Endothelial cell of umbilical vein (primary cell): ENCODE measurements at regions not wholly inside any gene's neighbourhood (a gene's known extent, or its start where the extent isn't known, plus 50 kb on each side); places are given as distances from the start of the nearest gene placed in this dataset.

Source experiments
- BruUV-seq: library from RNA; stranded (reverse); fragments of 400-500 nt; replicated peaks from 2 replicates; lab custom pipeline; 2021; lab: Mats Ljungman, UMichigan
- CTCF ChIA-PET: fragments of 300-600, 350-600 bp; sonication (Branson Sonifier 250); formaldehyde crosslinking; loops from one replicate; lab custom pipeline; 2021; ENCODE audit warnings: antibody characterized with exemption, inconsistent platforms; lab: Charles Lee
- POLR2A ChIA-PET: fragments of 300-600, 350-600 bp; sonication (Branson Sonifier 250); formaldehyde crosslinking; loops from one replicate; lab custom pipeline; 2021; ENCODE audit warnings: antibody characterized with exemption, inconsistent platforms; lab: Charles Lee
- DNase-seq: peaks from one replicate; pipeline ENCODE4 v3.0.0-alpha.2; 2011; ENCODE audit warnings: low read depth, low spot score
- FAIRE-seq: peaks from 2 replicates; lab custom pipeline; 2011; peaks lifted over from hg19 to GRCh38; lab: Jason Lieb, UNC
- H2AFZ ChIP-seq: 2 replicates; pipeline ENCODE4 v1.6.0; 2012; ENCODE audit warnings: low read depth, low read length, control low read depth, inconsistent platforms
- H3K27ac ChIP-seq: 2 replicates; pipeline ENCODE4 v1.5.1; 2011; ENCODE audit warnings: low read depth, mild to moderate bottlenecking, control low read depth, low read length, moderate library complexity; ENCODE audit not compliant: insufficient read depth
- H3K27me3 ChIP-seq, 2 experiments: 2 replicates each; pipeline versions ENCODE4 v1.6.0 to v1.6.1; 2011; ENCODE audit warnings: low read length in 2 of 2, mixed read lengths in 1 of 2; ENCODE audit not compliant: control insufficient read depth in 2 of 2, insufficient read depth in 2 of 2
- H3K36me3 ChIP-seq, 2 experiments: 2 replicates in 1 of 2; 3 replicates in 1 of 2; pipeline ENCODE4 v1.5.1; 2011; ENCODE audit warnings: low read length in 2 of 2, mild to moderate bottlenecking in 1 of 2, moderate library complexity in 1 of 2; ENCODE audit not compliant: control insufficient read depth in 2 of 2, insufficient read depth in 2 of 2; ENCODE audit errors: extremely low read depth in 1 of 2
- H3K4me1 ChIP-seq: 3 replicates; pipeline ENCODE4 v1.5.1; 2011; ENCODE audit warnings: mild to moderate bottlenecking, low read length; ENCODE audit not compliant: control insufficient read depth, insufficient read depth; ENCODE audit errors: extremely low read depth
- H3K4me2 ChIP-seq: 2 replicates; pipeline ENCODE4 v1.6.1; 2011; ENCODE audit warnings: low read length, control low read depth, mixed read lengths; ENCODE audit not compliant: insufficient read depth
- H3K4me3 ChIP-seq, 3 experiments: fragments of 200-600 bp in 1 of 3; sonication (generic), shearing (Covaris generic) in 1 of 3; replicated peaks in 1 of 3; 2 replicates each; pipeline ENCODE4 v1.5.1; 2011 to 2016; ENCODE audit warnings: control low read depth in 3 of 3, low read length in 3 of 3, mild to moderate bottlenecking in 2 of 3, inconsistent platforms in 1 of 3, low read depth in 1 of 3, moderate library complexity in 1 of 3; ENCODE audit not compliant: insufficient read depth in 1 of 3
- H3K79me2 ChIP-seq: 2 replicates; pipeline ENCODE4 v1.6.0; 2012; ENCODE audit warnings: low read length, inconsistent platforms; ENCODE audit not compliant: control insufficient read depth, insufficient read depth
- H3K9ac ChIP-seq: replicated peaks from 2 replicates; pipeline ENCODE3; 2011; ENCODE audit warnings: low read length, control low read depth; ENCODE audit not compliant: insufficient read depth; ENCODE audit errors: extremely low read depth
- H3K9me1 ChIP-seq: replicated peaks from 3 replicates; pipeline ENCODE4 v1.6.0; 2011; ENCODE audit warnings: mild to moderate bottlenecking, low read length; ENCODE audit not compliant: control insufficient read depth, insufficient read depth; ENCODE audit errors: extremely low read depth
- H3K9me3 ChIP-seq: replicated peaks from 2 replicates; pipeline ENCODE4 v1.5.1; 2012; ENCODE audit warnings: low read length, inconsistent platforms; ENCODE audit not compliant: control insufficient read depth, insufficient read depth
- H4K20me1 ChIP-seq: replicated peaks from 2 replicates; pipeline ENCODE3; 2011; ENCODE audit warnings: mild to moderate bottlenecking, low read length; ENCODE audit not compliant: control insufficient read depth, insufficient read depth; ENCODE audit errors: extremely low read depth
- EZH2 ChIP-seq: IDR thresholded peaks from 2 replicates; pipeline ENCODE4 v1.6.1; 2012; ENCODE audit warnings: borderline replicate concordance, low read depth, mild to moderate bottlenecking, moderate library complexity, low read length, inconsistent platforms; ENCODE audit not compliant: severe bottlenecking
- FOS ChIP-seq: IDR thresholded peaks from 2 replicates; pipeline ENCODE4 v1.6.1; 2011; ENCODE audit warnings: mild to moderate bottlenecking, low read length, moderate library complexity, borderline replicate concordance; ENCODE audit not compliant: insufficient read depth
- GATA2 ChIP-seq: IDR thresholded peaks from 2 replicates; pipeline ENCODE4 v1.7.0; 2011; ENCODE audit warnings: low read depth, mild to moderate bottlenecking, moderate library complexity, mixed read lengths, low read length; ENCODE audit not compliant: insufficient read length, insufficient read depth
- JUN ChIP-seq: IDR thresholded peaks from 2 replicates; pipeline ENCODE4 v1.6.1; 2011; ENCODE audit warnings: borderline replicate concordance, low read depth; ENCODE audit not compliant: insufficient read length, insufficient read depth
- MAX ChIP-seq: IDR thresholded peaks from 2 replicates; pipeline ENCODE4 v1.6.1; 2011; ENCODE audit not compliant: insufficient read depth, insufficient read length
- MYC ChIP-seq: IDR thresholded peaks from one replicate; pipeline ENCODE4 v1.6.1; 2011; ENCODE audit warnings: mild to moderate bottlenecking, low read depth, low read length
- POLR2A ChIP-seq: IDR thresholded peaks from 2 replicates; pipeline ENCODE4 v1.6.1; 2012; ENCODE audit warnings: low read depth, mild to moderate bottlenecking, control low read depth, low read length
- POLR2AphosphoS5 ChIP-seq: IDR thresholded peaks from 2 replicates; pipeline ENCODE4 v1.6.1; 2012; ENCODE audit warnings: low read depth, mild to moderate bottlenecking, control low read depth, low read length, moderate library complexity; ENCODE audit not compliant: insufficient read depth
- dilution Hi-C: fragments of 300-500 bp; cut with MboI; formaldehyde crosslinking; loops from one replicate; pipeline ENCODE4 v1.15.0; 2019; ENCODE audit warnings: low sequenced_read_pairs; ENCODE audit not compliant: extremely low pct_ligation_motif_present
- intact Hi-C: fragments of 100-400 bp; cut with micrococcal nuclease; formaldehyde crosslinking; loops from one replicate; pipeline ENCODE4 v1.10.0; 2022
- TF ChIP-seq, protein P1 (sequence below), 2 donors: IDR thresholded peaks; 1 replicate in 1 of 2; 2 replicates in 1 of 2; pipeline ENCODE4 v1.5.1; 2011; ENCODE audit warnings: low read length in 2 of 2, mild to moderate bottlenecking in 2 of 2, moderate library complexity in 2 of 2, control low read depth in 1 of 2, inconsistent platforms in 1 of 2, low read depth in 1 of 2; ENCODE audit not compliant: insufficient read depth in 1 of 2; ENCODE audit errors: extremely low read depth in 1 of 2

DNA sequence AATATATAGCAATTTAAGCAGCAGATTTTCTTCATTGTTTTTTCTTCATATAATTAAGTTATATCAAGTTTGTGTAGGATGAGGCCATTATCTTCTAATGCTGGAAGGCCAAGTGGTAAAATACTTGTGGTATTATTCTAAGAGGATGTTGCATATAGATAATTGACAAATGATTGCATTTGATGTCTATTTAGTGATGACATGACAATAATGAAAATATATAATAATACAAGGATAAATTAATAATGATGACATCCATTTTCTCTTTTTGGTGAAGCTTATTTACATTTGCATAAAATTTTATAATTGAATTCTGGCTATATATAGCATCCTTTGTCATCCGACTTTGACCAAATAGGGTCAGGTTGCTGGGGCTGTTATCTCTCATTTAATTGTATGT is 195.4 kb upstream of the KCNJ16 start:
- Histone ChIP-seq H3K36me3 (no peaks in the 10 kb centered on the region), H3K27me3 (no peaks in the 10 kb centered on the region), H3K4me3 (no peak overlapping the region), H3K9ac (no peak overlapping the region), H3K79me2 (no peaks in the 10 kb centered on the region), H3K4me2 (no peak overlapping the region), H3K4me1 (peaks cover 26% of the 10 kb centered on the region), H2AFZ (no peak overlapping the region), H3K9me1 (no peaks in the 10 kb centered on the region), H4K20me1 (no peaks in the 10 kb centered on the region), H3K9me3 (no peaks in the 10 kb centered on the region), H3K27ac (peak overlapping the region; percentile 79)
- dilution Hi-C loops = no loop called here
- TF ChIP-seq POLR2A (no peak), POLR2AphosphoS5 (no peak), JUN (no peak), MAX (no peak), GATA2 (no peak), EZH2 (no peak), MYC (no peak), FOS (no peak)
- TF ChIP-seq, protein P1, sequence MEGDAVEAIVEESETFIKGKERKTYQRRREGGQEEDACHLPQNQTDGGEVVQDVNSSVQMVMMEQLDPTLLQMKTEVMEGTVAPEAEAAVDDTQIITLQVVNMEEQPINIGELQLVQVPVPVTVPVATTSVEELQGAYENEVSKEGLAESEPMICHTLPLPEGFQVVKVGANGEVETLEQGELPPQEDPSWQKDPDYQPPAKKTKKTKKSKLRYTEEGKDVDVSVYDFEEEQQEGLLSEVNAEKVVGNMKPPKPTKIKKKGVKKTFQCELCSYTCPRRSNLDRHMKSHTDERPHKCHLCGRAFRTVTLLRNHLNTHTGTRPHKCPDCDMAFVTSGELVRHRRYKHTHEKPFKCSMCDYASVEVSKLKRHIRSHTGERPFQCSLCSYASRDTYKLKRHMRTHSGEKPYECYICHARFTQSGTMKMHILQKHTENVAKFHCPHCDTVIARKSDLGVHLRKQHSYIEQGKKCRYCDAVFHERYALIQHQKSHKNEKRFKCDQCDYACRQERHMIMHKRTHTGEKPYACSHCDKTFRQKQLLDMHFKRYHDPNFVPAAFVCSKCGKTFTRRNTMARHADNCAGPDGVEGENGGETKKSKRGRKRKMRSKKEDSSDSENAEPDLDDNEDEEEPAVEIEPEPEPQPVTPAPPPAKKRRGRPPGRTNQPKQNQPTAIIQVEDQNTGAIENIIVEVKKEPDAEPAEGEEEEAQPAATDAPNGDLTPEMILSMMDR (IDR thresholded peaks at IDR 0.05; ENCODE audit: extremely low read depth in 1 of 2, insufficient read depth in 1 of 2, low read depth in 1 of 2, low read length in 2 of 2) = no peak
- DNase-seq (no peak), FAIRE-seq (no peak)
- ChIA-PET POLR2A (no interaction called here), CTCF (no interaction called here)
- intact Hi-C loops = loop anchor here (5.0 kb wide), 1 partner anchor 457 kb away; no protein-coding TSS in a partner anchor
- BruUV-seq = no TSS peak
